Stromal cell of bone marrow (primary cell): ENCODE measurements at regions not wholly inside any gene's neighbourhood (a gene's known extent, or its start where the extent isn't known, plus 50 kb on each side); places are given as distances from the start of the nearest gene placed in this dataset.
"Not testable (repeated sequence)": the region's sequence is repeated elsewhere in the genome, so short reads cannot be mapped to it uniquely, and the experiment has no call there.

Source experiments
- DNase-seq: peaks from one replicate; pipeline ENCODE4 v3.0.0-alpha.2; 2012; ENCODE audit warnings: low read depth

- no peak for DNase-seq
Observed at GRCh38 chr5:82425591-82425990, 147.4 kb upstream of the RPS23 start.

GRCh38 chr5:82424211-82424610 lies 146.1 kb upstream of the RPS23 start:
- DNase-seq, result no peak

GRCh38 chr5:82422751-82423181 lies 144.6 kb upstream of the RPS23 start:
- peak; percentile 58 for DNase-seq

GRCh38 chr5:82422001-82422740 lies 144.0 kb upstream of the RPS23 start:
- no peak for DNase-seq

- no peak for DNase-seq
Observed at GRCh38 chr5:82421119-82421518, 143.0 kb upstream of the RPS23 start.

GRCh38 chr5:82420524-82420923 lies 142.4 kb upstream of the RPS23 start:
- DNase-seq, result not testable (repeated sequence)

GRCh38 chr5:82419559-82420332 lies 141.6 kb upstream of the RPS23 start:
- no peak for DNase-seq

- no peak for DNase-seq
Observed at GRCh38 chr5:82418608-82418950, 140.4 kb upstream of the RPS23 start.

- DNase-seq, result no peak
Observed at GRCh38 chr5:82417776-82418607, 139.8 kb upstream of the RPS23 start.

GRCh38 chr5:82416512-82416911 lies 138.4 kb upstream of the RPS23 start:
- DNase-seq, result no peak

- DNase-seq, result no peak
Observed at GRCh38 chr5:82414041-82414388, 135.9 kb upstream of the RPS23 start.

- peak; percentile 85 for DNase-seq
Observed at GRCh38 chr5:82413302-82414040, 135.3 kb upstream of the RPS23 start.

- no peak for DNase-seq
Observed at GRCh38 chr5:82408033-82408432, 129.9 kb upstream of the RPS23 start.

- peak; percentile 80 for DNase-seq
Observed at GRCh38 chr5:82406205-82406773, 128.1 kb upstream of the RPS23 start.

GRCh38 chr5:82405618-82406204 lies 127.6 kb upstream of the RPS23 start:
- DNase-seq, result peak; percentile 98

- no peak for DNase-seq
Observed at GRCh38 chr5:82405161-82405560, 127.0 kb upstream of the RPS23 start.

GRCh38 chr5:82404382-82404945 lies 126.3 kb upstream of the RPS23 start:
- DNase-seq, result no peak

- no peak for DNase-seq
Observed at GRCh38 chr5:82403724-82404123, 125.6 kb upstream of the RPS23 start.

- DNase-seq, result no peak
Observed at GRCh38 chr5:82403026-82403425, 124.9 kb upstream of the RPS23 start.

GRCh38 chr5:82399111-82399510 lies 121.0 kb upstream of the RPS23 start:
- no peak for DNase-seq

GRCh38 chr5:82397741-82398320 lies 119.7 kb upstream of the RPS23 start:
- DNase-seq, result no peak
